HEK293 (cell line): ENCODE measurements at regions not wholly inside any gene's neighbourhood (a gene's known extent, or its start where the extent isn't known, plus 50 kb on each side); places are given as distances from the start of the nearest gene placed in this dataset.

Experiments used
- CTCF ChIA-PET: fragments of 350-600 bp; formaldehyde crosslinking; extraction: SDS; loops from one replicate; lab custom pipeline; 2021; ENCODE audit warnings: antibody characterized with exemption; lab: Yijun Ruan, JAX
- POLR2A ChIA-PET: fragments of 300-600 bp; formaldehyde crosslinking; extraction: SDS; loops from one replicate; lab custom pipeline; 2020; ENCODE audit warnings: antibody characterized with exemption, inconsistent platforms; lab: Yijun Ruan, JAX
- H3K27ac ChIP-seq: fragments of 200-500 bp; sonication (Bioruptor generic); 2 replicates; pipeline ENCODE4 v1.5.1; 2014; ENCODE audit warnings: low read depth, low read length, control low read depth, inconsistent platforms; ENCODE audit errors: extremely low read depth
- H3K36me3 ChIP-seq, 2 experiments: fragments of 200-500 bp in 1 of 2; sonication (Bioruptor generic) in 1 of 2; 1 replicate in 1 of 2; 2 replicates in 1 of 2; pipeline ENCODE4 v1.5.1; 2014 to 2017; ENCODE audit warnings: inconsistent platforms in 2 of 2, low read length in 2 of 2; ENCODE audit not compliant: control insufficient read depth in 2 of 2, insufficient read depth in 1 of 2
- H3K4me1 ChIP-seq: fragments of 200-500 bp; sonication (Bioruptor generic); 2 replicates; pipeline ENCODE4 v1.5.1; 2014; ENCODE audit warnings: mild to moderate bottlenecking, low read length, inconsistent platforms; ENCODE audit not compliant: control insufficient read depth, insufficient read depth
- H3K4me3 ChIP-seq: 2 replicates; pipeline ENCODE4 v1.5.1; 2011; ENCODE audit warnings: low read depth, mild to moderate bottlenecking, control low read depth, low read length, moderate library complexity
- H3K9me3 ChIP-seq: fragments of 200-500 bp; sonication (Bioruptor generic); 2 replicates; pipeline ENCODE4 v1.5.1; 2014; ENCODE audit warnings: low read depth, low read length, inconsistent platforms; ENCODE audit not compliant: control insufficient read depth, insufficient read depth
- BCL11B ChIP-seq: fragments of 450-650 bp; formaldehyde crosslinking; IDR thresholded peaks from 2 replicates; pipeline ENCODE4 v1.5.1; 2016; ENCODE audit warnings: low read depth, missing biosample characterization, missing genetic modification characterization
- KLF7 ChIP-seq: fragments of 450-650 bp; formaldehyde crosslinking; IDR thresholded peaks from 2 replicates; pipeline ENCODE4 v1.5.1; 2016; ENCODE audit warnings: missing biosample characterization, missing genetic modification characterization, borderline replicate concordance
- SCRT1 ChIP-seq: fragments of 450-650 bp; formaldehyde crosslinking; IDR thresholded peaks from 2 replicates; pipeline ENCODE4 v1.5.1; 2016; ENCODE audit warnings: missing biosample characterization, missing genetic modification characterization, borderline replicate concordance
- SCRT2 ChIP-seq: fragments of 450-650 bp; formaldehyde crosslinking; IDR thresholded peaks from 2 replicates; pipeline ENCODE4 v1.5.1; 2016; ENCODE audit warnings: missing biosample characterization, missing genetic modification characterization
- SETDB1 ChIP-seq: IDR thresholded peaks from one replicate; pipeline ENCODE4 v1.6.1; 2017; ENCODE audit warnings: mild to moderate bottlenecking, low read length, moderate library complexity, mixed read lengths; ENCODE audit not compliant: insufficient read length
- TSHZ1 ChIP-seq: fragments of 450-650 bp; formaldehyde crosslinking; IDR thresholded peaks from 2 replicates; pipeline ENCODE4 v1.5.1; 2016; ENCODE audit warnings: missing biosample characterization, missing genetic modification characterization, borderline replicate concordance
- WT1 ChIP-seq: fragments of 450-650 bp; formaldehyde crosslinking; IDR thresholded peaks from 2 replicates; pipeline ENCODE4 v1.5.1; 2016; ENCODE audit warnings: missing biosample characterization, missing genetic modification characterization
- ZBTB17 ChIP-seq: fragments of 450-650 bp; formaldehyde crosslinking; IDR thresholded peaks from 2 replicates; pipeline ENCODE4 v1.5.1; 2016; ENCODE audit warnings: missing biosample characterization, missing genetic modification characterization
- ZBTB48 ChIP-seq: fragments of 450-650 bp; formaldehyde crosslinking; IDR thresholded peaks from 2 replicates; pipeline ENCODE4 v1.5.1; 2016; ENCODE audit warnings: missing biosample characterization, missing genetic modification characterization
- ZFP3 ChIP-seq: fragments of 450-650 bp; formaldehyde crosslinking; IDR thresholded peaks from 2 replicates; pipeline ENCODE4 v1.5.1; 2016; ENCODE audit warnings: low read depth, missing biosample characterization, missing genetic modification characterization
- ZNF121 ChIP-seq: fragments of 450-650 bp; formaldehyde crosslinking; IDR thresholded peaks from 2 replicates; pipeline ENCODE4 v1.5.1; 2016; ENCODE audit warnings: missing biosample characterization, missing genetic modification characterization
- ZNF148 ChIP-seq: fragments of 450-650 bp; formaldehyde crosslinking; IDR thresholded peaks from 2 replicates; pipeline ENCODE4 v1.5.0; 2017; ENCODE audit warnings: missing biosample characterization, missing genetic modification characterization, borderline replicate concordance
- ZNF155 ChIP-seq: fragments of 450-650 bp; formaldehyde crosslinking; IDR thresholded peaks from 2 replicates; pipeline ENCODE4 v1.5.1; 2016; ENCODE audit warnings: missing biosample characterization, missing genetic modification characterization
- ZNF302 ChIP-seq: fragments of 450-650 bp; formaldehyde crosslinking; IDR thresholded peaks from 2 replicates; pipeline ENCODE4 v1.5.1; 2016; ENCODE audit warnings: missing biosample characterization, missing genetic modification characterization, low read depth
- ZNF366 ChIP-seq: fragments of 450-650 bp; formaldehyde crosslinking; conservative IDR thresholded peaks from 2 replicates; pipeline ENCODE4 v1.5.1; 2016; ENCODE audit warnings: missing biosample characterization, missing genetic modification characterization
- ZNF394 ChIP-seq: fragments of 450-650 bp; formaldehyde crosslinking; IDR thresholded peaks from 2 replicates; pipeline ENCODE4 v1.5.1; 2016; ENCODE audit warnings: missing biosample characterization, missing genetic modification characterization, mild to moderate bottlenecking, moderate library complexity, borderline replicate concordance
- ZNF548 ChIP-seq: fragments of 450-650 bp; formaldehyde crosslinking; IDR thresholded peaks from 2 replicates; pipeline ENCODE4 v1.5.1; 2016; ENCODE audit warnings: missing biosample characterization, missing genetic modification characterization
- ZNF658 ChIP-seq: fragments of 450-650 bp; formaldehyde crosslinking; IDR thresholded peaks from 2 replicates; pipeline ENCODE4; 2016; ENCODE audit warnings: missing biosample characterization, missing genetic modification characterization
- ZNF664 ChIP-seq: fragments of 450-650 bp; formaldehyde crosslinking; IDR thresholded peaks from 2 replicates; pipeline ENCODE4 v1.5.1; 2016; ENCODE audit warnings: missing biosample characterization, missing genetic modification characterization
- ZNF701 ChIP-seq: fragments of 450-650 bp; formaldehyde crosslinking; IDR thresholded peaks from 2 replicates; pipeline ENCODE4 v1.5.1; 2016; ENCODE audit warnings: missing biosample characterization, missing genetic modification characterization
- ZSCAN16 ChIP-seq: fragments of 450-650 bp; formaldehyde crosslinking; IDR thresholded peaks from 2 replicates; pipeline ENCODE4 v1.5.1; 2016; ENCODE audit warnings: missing biosample characterization, missing genetic modification characterization
- ZSCAN30 ChIP-seq: fragments of 450-650 bp; IDR thresholded peaks from 2 replicates; pipeline ENCODE4 v1.5.1; 2018; ENCODE audit warnings: missing biosample characterization, mild to moderate bottlenecking, missing genetic modification characterization, moderate library complexity
- TF ChIP-seq, protein P1 (sequence below): fragments of 450-650 bp; formaldehyde crosslinking; IDR thresholded peaks from 2 replicates; pipeline ENCODE4 v1.5.1; 2017; ENCODE audit warnings: missing biosample characterization, mild to moderate bottlenecking, missing genetic modification characterization, moderate library complexity
- TF ChIP-seq, protein P2 (sequence below): fragments of 450-650 bp; formaldehyde crosslinking; conservative IDR thresholded peaks from 2 replicates; pipeline ENCODE4 v1.5.1; 2016; ENCODE audit warnings: low read depth, missing biosample characterization, missing genetic modification characterization

DNA sequence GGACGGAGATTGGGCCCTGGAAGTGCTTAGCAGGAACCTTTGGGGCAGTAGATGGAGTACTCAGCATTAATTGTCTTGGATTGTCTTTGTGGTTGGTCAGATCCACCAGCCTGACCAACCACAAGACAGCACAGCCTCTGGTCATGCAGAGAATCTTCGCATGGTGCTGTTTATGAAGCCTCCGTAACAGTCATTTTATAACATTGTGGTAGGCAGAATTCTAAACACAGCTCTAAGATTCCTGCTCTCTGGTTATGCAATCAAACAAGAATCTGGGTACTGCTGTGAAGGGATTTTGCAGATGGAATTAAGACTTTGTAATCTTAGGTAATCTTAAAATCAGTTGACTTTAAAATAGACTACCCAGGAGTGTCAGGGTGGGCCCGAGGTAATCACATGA lies 312.2 kb upstream of the GOT2 start:
- Histone ChIP-seq H3K4me3 (no peak overlapping the region), H3K36me3 (no peaks in the 10 kb centered on the region), H3K4me1 (no peaks in the 10 kb centered on the region), H3K27ac (no peak overlapping the region), H3K9me3 (no peaks in the 10 kb centered on the region)
- ChIA-PET POLR2A (no interaction called here), CTCF (no interaction called here)
- TF ChIP-seq ZNF658 (tag by site-specific recombination) = no peak
- TF ChIP-seq, protein P1, sequence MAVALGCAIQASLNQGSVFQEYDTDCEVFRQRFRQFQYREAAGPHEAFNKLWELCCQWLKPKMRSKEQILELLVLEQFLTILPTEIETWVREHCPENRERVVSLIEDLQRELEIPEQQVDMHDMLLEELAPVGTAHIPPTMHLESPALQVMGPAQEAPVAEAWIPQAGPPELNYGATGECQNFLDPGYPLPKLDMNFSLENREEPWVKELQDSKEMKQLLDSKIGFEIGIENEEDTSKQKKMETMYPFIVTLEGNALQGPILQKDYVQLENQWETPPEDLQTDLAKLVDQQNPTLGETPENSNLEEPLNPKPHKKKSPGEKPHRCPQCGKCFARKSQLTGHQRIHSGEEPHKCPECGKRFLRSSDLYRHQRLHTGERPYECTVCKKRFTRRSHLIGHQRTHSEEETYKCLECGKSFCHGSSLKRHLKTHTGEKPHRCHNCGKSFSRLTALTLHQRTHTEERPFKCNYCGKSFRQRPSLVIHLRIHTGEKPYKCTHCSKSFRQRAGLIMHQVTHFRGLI (tag by site-specific recombination) = no peak
- no peak for TF ChIP-seq ZSCAN16
- TF ChIP-seq SETDB1 = no peak
- TF ChIP-seq ZNF148 (tag by site-specific recombination) = no peak
- TF ChIP-seq BCL11B (tag by site-specific recombination) = no peak
- TF ChIP-seq ZNF394 (tag by site-specific recombination) = no peak
- no peak for TF ChIP-seq ZNF366
- TF ChIP-seq ZBTB17 (tag by site-specific recombination) = no peak

- CTCF ChIA-PET = no interaction called here
- no peaks in the 10 kb centered on the region for H3K9me3 ChIP-seq
Measured at GRCh38 chr16:59045501-59045900, 311.4 kb upstream of the GOT2 start.

More at GRCh38 chr16:59045501-59045900, 311.4 kb upstream of the GOT2 start:
- Histone ChIP-seq H3K27ac (no peak overlapping the region), H3K4me1 (no peaks in the 10 kb centered on the region), H3K4me3 (no peak overlapping the region), H3K36me3 (no peaks in the 10 kb centered on the region)
- TF ChIP-seq ZNF701 (tag by site-specific recombination) (no peak), ZNF121 (tag by site-specific recombination) (no peak), ZFP3 (tag by site-specific recombination) (no peak), SCRT1 (no peak), ZNF664 (tag by site-specific recombination) (no peak), ZNF302 (no peak), ZSCAN30 (no peak), ZNF548 (tag by site-specific recombination) (no peak), WT1 (no peak), TSHZ1 (tag by site-specific recombination) (no peak), SCRT2 (tag by site-specific recombination) (no peak), ZNF155 (tag by site-specific recombination) (no peak), ZBTB48 (tag by site-specific recombination) (no peak), KLF7 (no peak)
- TF ChIP-seq, protein P2, sequence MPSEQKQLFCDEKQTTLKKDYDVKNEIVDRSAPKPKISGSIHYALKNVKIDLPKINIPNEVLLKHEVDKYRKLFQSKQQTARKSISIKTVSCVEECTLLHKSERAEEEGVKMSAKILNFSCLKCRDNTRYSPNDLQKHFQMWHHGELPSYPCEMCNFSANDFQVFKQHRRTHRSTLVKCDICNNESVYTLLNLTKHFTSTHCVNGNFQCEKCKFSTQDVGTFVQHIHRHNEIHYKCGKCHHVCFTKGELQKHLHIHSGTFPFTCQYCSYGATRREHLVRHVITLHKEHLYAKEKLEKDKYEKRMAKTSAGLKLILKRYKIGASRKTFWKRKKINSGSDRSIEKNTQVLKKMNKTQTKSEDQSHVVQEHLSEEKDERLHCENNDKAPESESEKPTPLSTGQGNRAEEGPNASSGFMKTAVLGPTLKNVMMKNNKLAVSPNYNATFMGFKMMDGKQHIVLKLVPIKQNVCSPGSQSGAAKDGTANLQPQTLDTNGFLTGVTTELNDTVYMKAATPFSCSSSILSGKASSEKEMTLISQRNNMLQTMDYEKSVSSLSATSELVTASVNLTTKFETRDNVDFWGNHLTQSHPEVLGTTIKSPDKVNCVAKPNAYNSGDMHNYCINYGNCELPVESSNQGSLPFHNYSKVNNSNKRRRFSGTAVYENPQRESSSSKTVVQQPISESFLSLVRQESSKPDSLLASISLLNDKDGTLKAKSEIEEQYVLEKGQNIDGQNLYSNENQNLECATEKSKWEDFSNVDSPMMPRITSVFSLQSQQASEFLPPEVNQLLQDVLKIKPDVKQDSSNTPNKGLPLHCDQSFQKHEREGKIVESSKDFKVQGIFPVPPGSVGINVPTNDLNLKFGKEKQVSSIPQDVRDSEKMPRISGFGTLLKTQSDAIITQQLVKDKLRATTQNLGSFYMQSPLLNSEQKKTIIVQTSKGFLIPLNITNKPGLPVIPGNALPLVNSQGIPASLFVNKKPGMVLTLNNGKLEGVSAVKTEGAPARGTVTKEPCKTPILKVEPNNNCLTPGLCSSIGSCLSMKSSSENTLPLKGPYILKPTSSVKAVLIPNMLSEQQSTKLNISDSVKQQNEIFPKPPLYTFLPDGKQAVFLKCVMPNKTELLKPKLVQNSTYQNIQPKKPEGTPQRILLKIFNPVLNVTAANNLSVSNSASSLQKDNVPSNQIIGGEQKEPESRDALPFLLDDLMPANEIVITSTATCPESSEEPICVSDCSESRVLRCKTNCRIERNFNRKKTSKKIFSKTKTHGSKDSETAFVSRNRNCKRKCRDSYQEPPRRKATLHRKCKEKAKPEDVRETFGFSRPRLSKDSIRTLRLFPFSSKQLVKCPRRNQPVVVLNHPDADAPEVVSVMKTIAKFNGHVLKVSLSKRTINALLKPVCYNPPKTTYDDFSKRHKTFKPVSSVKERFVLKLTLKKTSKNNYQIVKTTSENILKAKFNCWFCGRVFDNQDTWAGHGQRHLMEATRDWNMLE (tag by site-specific recombination) = no peak
- POLR2A ChIA-PET = no interaction called here
